SK-N-SH (cell line): ENCODE measurements at regions not wholly inside any gene's neighbourhood (a gene's known extent, or its start where the extent isn't known, plus 50 kb on each side); places are given as distances from the start of the nearest gene placed in this dataset.

ENCODE experiments used
- CTCF ChIA-PET: fragments of 300-600, 350-600 bp; formaldehyde crosslinking; extraction: SDS; loops from one replicate; lab custom pipeline; 2021; lab: Yijun Ruan, JAX
- POLR2A ChIA-PET: fragments of 350-600 bp; sonication (Branson Sonifier 250); formaldehyde crosslinking; extraction: SDS; loops from one replicate; lab custom pipeline; 2020; ENCODE audit warnings: antibody characterized with exemption, inconsistent platforms; lab: Yijun Ruan, JAX
- DNase-seq: peaks from one replicate; pipeline ENCODE4 v3.0.0; 2012
- H2AFZ ChIP-seq: fragments of 200-600 bp; sonication (generic); 2 replicates; pipeline ENCODE4 v1.8.1; 2016; ENCODE audit warnings: antibody characterized with exemption, mild to moderate bottlenecking, low read depth
- H3F3A ChIP-seq: fragments of 200-600 bp; sonication (generic); replicated peaks from 2 replicates; pipeline ENCODE3; 2016; ENCODE audit warnings: antibody characterized with exemption, mild to moderate bottlenecking; ENCODE audit not compliant: insufficient read depth
- H3K27ac ChIP-seq, 2 experiments: fragments of 200-500 bp in 1 of 2; fragments of 200-600 bp in 1 of 2; sonication (Bioruptor generic) in 1 of 2; sonication (generic), shearing (Covaris generic) in 1 of 2; 2 replicates each; pipeline versions ENCODE4 v1.5.1 to v1.6.1; 2014 to 2016; ENCODE audit warnings: low read depth in 2 of 2, inconsistent platforms in 1 of 2, low read length in 1 of 2, mild to moderate bottlenecking in 1 of 2, mixed read lengths in 1 of 2
- H3K27me3 ChIP-seq: fragments of 200-600 bp; sonication (generic), shearing (Covaris generic); 2 replicates; pipeline ENCODE4 v1.6.1; 2016; ENCODE audit warnings: mixed run types; ENCODE audit not compliant: insufficient read depth
- H3K36me3 ChIP-seq, 2 experiments: fragments of 200-500 bp in 1 of 2; fragments of 200-600 bp in 1 of 2; sonication (Bioruptor generic) in 1 of 2; sonication (generic) in 1 of 2; replicated peaks in 1 of 2; 2 replicates each; pipeline versions ENCODE3 to v1.5.1; 2014 to 2016; ENCODE audit warnings: low read length in 1 of 2, mild to moderate bottlenecking in 1 of 2; ENCODE audit not compliant: insufficient read depth in 2 of 2, control insufficient read depth in 1 of 2
- H3K4me1 ChIP-seq, 2 experiments: fragments of 200-500 bp in 1 of 2; fragments of 200-600 bp in 1 of 2; sonication (Bioruptor generic) in 1 of 2; sonication (generic), shearing (Covaris generic) in 1 of 2; 2 replicates each; pipeline versions ENCODE4 v1.5.1 to v1.6.1; 2014 to 2016; ENCODE audit warnings: low read depth in 1 of 2, low read length in 1 of 2, mixed run types in 1 of 2; ENCODE audit not compliant: insufficient read depth in 2 of 2, control insufficient read depth in 1 of 2
- H3K4me2 ChIP-seq: fragments of 200-600 bp; sonication (generic), shearing (Covaris generic); 2 replicates; pipeline ENCODE4 v1.6.1; 2017; ENCODE audit warnings: mixed run types
- H3K4me3 ChIP-seq, 2 experiments: fragments of 200-500 bp in 1 of 2; fragments of 200-600 bp in 1 of 2; sonication (Bioruptor generic) in 1 of 2; sonication (generic), shearing (Covaris generic) in 1 of 2; 2 replicates each; pipeline versions ENCODE4 v1.5.1 to v1.8.1; 2014 to 2016; ENCODE audit warnings: low read depth in 2 of 2, inconsistent platforms in 1 of 2, low read length in 1 of 2, mild to moderate bottlenecking in 1 of 2, mixed read lengths in 1 of 2, moderate library complexity in 1 of 2
- H3K79me2 ChIP-seq: fragments of 200-600 bp; sonication (generic); 2 replicates; pipeline ENCODE4 v1.8.1; 2017; ENCODE audit warnings: mild to moderate bottlenecking; ENCODE audit not compliant: insufficient read depth
- H3K9ac ChIP-seq: fragments of 200-600 bp; sonication (generic); 2 replicates; pipeline ENCODE4 v1.6.1; 2017; ENCODE audit warnings: mixed run types
- H3K9me2 ChIP-seq: fragments of 200-600 bp; sonication (generic); 2 replicates; pipeline ENCODE4 v1.6.1; 2017; ENCODE audit warnings: mixed run types
- H3K9me3 ChIP-seq: fragments of 200-600 bp; sonication (generic); 2 replicates; pipeline ENCODE4 v1.6.1; 2017; ENCODE audit warnings: mixed run types, mild to moderate bottlenecking, moderate library complexity
- H4K20me1 ChIP-seq: fragments of 200-600 bp; sonication (generic); 2 replicates; pipeline ENCODE4 v1.6.1; 2017; ENCODE audit warnings: mild to moderate bottlenecking, mixed run types; ENCODE audit not compliant: insufficient read depth
- CHD2 ChIP-seq: fragments of 150-350 bp; IDR thresholded peaks from 2 replicates; pipeline ENCODE4 v1.6.1; 2018; ENCODE audit warnings: low read length; ENCODE audit not compliant: partially characterized antibody
- EP300 ChIP-seq, 2 experiments: IDR thresholded peaks; 2 replicates each; pipeline versions ENCODE4 v1.4.0 to v1.6.1; 2012; ENCODE audit warnings: borderline replicate concordance in 1 of 2, low read depth in 1 of 2, low read length in 1 of 2
- FOSL2 ChIP-seq: IDR thresholded peaks from 2 replicates; pipeline ENCODE4 v1.4.0; 2012; ENCODE audit warnings: low read depth, mild to moderate bottlenecking, moderate library complexity, borderline replicate concordance
- FOXJ3 ChIP-seq: sonication (generic); formaldehyde crosslinking; IDR thresholded peaks from 2 replicates; pipeline ENCODE4 v1.5.1; 2020; ENCODE audit warnings: mild to moderate bottlenecking, missing genetic modification reagents
- FOXM1 ChIP-seq: IDR thresholded peaks from 2 replicates; pipeline ENCODE4 v1.4.0; 2012; ENCODE audit warnings: low read depth, mild to moderate bottlenecking
- JUND ChIP-seq: IDR thresholded peaks from 2 replicates; pipeline ENCODE4 v1.4.0; 2012
- MEF2A ChIP-seq: IDR thresholded peaks from 2 replicates; pipeline ENCODE4 v1.4.0; 2012; ENCODE audit warnings: low read depth, borderline replicate concordance
- MXI1 ChIP-seq: IDR thresholded peaks from 2 replicates; pipeline ENCODE4 v1.6.1; 2012; ENCODE audit warnings: mild to moderate bottlenecking, low read depth, low read length, improper control_type of control experiment
- NFIC ChIP-seq: IDR thresholded peaks from 2 replicates; pipeline ENCODE4 v1.4.0; 2012; ENCODE audit warnings: borderline replicate concordance
- NRF1 ChIP-seq: IDR thresholded peaks from 2 replicates; pipeline ENCODE4 v1.6.1; 2012; ENCODE audit warnings: low read depth, mild to moderate bottlenecking, low read length
- POLR2AphosphoS5 ChIP-seq: IDR thresholded peaks from 2 replicates; pipeline ENCODE4 v1.6.1; 2012; ENCODE audit warnings: low read depth, low read length
- RFX5 ChIP-seq: IDR thresholded peaks from 2 replicates; pipeline ENCODE4 v1.6.1; 2012; ENCODE audit warnings: mild to moderate bottlenecking, improper control_type of control experiment, low read length
- RXRA ChIP-seq: IDR thresholded peaks from 2 replicates; pipeline ENCODE4 v1.4.0; 2012; ENCODE audit warnings: low read depth, mild to moderate bottlenecking, borderline replicate concordance
- TAF1 ChIP-seq: IDR thresholded peaks from 2 replicates; pipeline ENCODE4 v1.6.1; 2012; ENCODE audit warnings: low read depth, mild to moderate bottlenecking, low read length, moderate library complexity, borderline replicate concordance
- TEAD4 ChIP-seq: IDR thresholded peaks from 2 replicates; pipeline ENCODE4 v1.4.0; 2012; ENCODE audit warnings: mild to moderate bottlenecking, borderline replicate concordance; ENCODE audit not compliant: insufficient read depth
- WGBS: methylation state at CpG from one replicate; pipeline ENCODE4 v1.1.6; 2017; ENCODE audit warnings: low lambda C conversion rate; 5-methylcytosine and 5-hydroxymethylcytosine counted together
- TF ChIP-seq, protein P1 (sequence below): fragments of 200-600 bp; sonication (generic); IDR thresholded peaks from 2 replicates; pipeline ENCODE4 v1.6.1; 2017; ENCODE audit warnings: antibody characterized with exemption, mild to moderate bottlenecking, moderate library complexity
- TF ChIP-seq, protein P2 (sequence below): IDR thresholded peaks from 2 replicates; pipeline ENCODE4 v1.4.0; 2012; ENCODE audit warnings: low read depth
- TF ChIP-seq, protein P3 (sequence below): IDR thresholded peaks from 2 replicates; pipeline ENCODE4 v1.4.0; 2012; ENCODE audit warnings: low read depth, borderline replicate concordance
- TF ChIP-seq, protein P4 (sequence below): IDR thresholded peaks from 2 replicates; pipeline ENCODE4 v1.4.0; 2012; ENCODE audit warnings: low read depth, borderline replicate concordance
- TF ChIP-seq, protein P5 (sequence below): fragments of 150-350 bp; IDR thresholded peaks from 2 replicates; pipeline ENCODE4 v1.6.1; 2016; ENCODE audit warnings: mild to moderate bottlenecking, low read depth, low read length

DNA sequence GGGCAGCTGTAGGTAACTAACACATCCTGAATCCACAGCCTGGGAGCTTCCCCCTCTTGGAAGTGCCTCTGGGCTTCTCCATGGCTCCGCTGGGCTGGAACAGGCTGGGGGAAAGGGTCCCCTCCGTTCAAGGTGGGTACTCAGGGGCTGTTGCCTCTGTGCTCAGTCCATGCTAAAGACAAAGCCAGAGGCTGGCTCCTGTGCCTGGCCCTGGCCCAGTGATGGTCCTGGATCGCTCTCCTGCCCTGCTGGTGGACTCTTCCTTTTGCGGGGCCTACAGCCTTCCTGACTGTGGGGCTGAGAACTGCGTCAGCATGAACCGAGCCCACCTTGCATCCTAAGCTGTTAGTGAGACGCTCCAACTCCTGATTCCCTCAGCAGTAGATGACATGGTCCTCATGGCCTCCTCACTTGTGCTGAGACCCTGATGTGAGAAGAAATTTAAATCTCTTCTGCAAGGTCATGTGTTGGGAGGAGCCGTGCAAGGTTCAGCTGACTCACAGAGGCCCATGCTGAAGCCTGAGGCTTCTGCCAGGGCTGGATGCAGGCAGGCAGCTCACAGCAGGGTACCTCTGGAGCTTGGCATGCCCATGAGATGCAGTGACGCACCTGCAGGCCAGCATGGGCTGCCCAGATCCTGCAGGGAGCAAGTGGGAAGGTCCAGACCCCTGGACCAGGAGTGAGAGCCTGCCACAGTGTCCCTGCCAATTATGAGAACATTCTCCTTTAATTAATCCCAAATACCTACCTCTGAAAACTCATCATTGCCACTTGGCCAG, 1285.5 kb downstream of the TBC1D22A start:
- CTCF ChIA-PET, result interaction anchor here (0.8 kb wide), 1 partner anchor 124 kb away, joined by 3 read pairs; no protein-coding TSS in a partner anchor
- POLR2A ChIA-PET, result no interaction called here
- H3F3A ChIP-seq, result no peaks in the 10 kb centered on the region

More for the DNA sequence above, 1285.5 kb downstream of the TBC1D22A start:
- Histone ChIP-seq H3K27ac (no peak overlapping the region), H3K4me3 (no peak overlapping the region), H3K79me2 (no peaks in the 10 kb centered on the region), H4K20me1 (no peaks in the 10 kb centered on the region), H2AFZ (no peak overlapping the region), H3K9ac (no peak overlapping the region), H3K9me2 (no peaks in the 10 kb centered on the region), H3K36me3 (no peaks in the 10 kb centered on the region), H3K4me2 (no peak overlapping the region), H3K27me3 (no peaks in the 10 kb centered on the region; the same call in 1 of the 2 replicates), H3K4me1 (no peaks in the 10 kb centered on the region), H3K9me3 (no peaks in the 10 kb centered on the region)
- WGBS, result 0% methylated on average over 1 of the region's 9 CpGs
- TF ChIP-seq RXRA, result no peak
- no peak for TF ChIP-seq RFX5
- no peak for TF ChIP-seq TAF1
- no peak for TF ChIP-seq NFIC
- no peak for TF ChIP-seq EP300 (IDR thresholded peaks at IDR 0.05; ENCODE audit: borderline replicate concordance in 1 of 2, low read depth in 1 of 2, low read length in 1 of 2)
- no peak for TF ChIP-seq MEF2A
- TF ChIP-seq, protein P1, sequence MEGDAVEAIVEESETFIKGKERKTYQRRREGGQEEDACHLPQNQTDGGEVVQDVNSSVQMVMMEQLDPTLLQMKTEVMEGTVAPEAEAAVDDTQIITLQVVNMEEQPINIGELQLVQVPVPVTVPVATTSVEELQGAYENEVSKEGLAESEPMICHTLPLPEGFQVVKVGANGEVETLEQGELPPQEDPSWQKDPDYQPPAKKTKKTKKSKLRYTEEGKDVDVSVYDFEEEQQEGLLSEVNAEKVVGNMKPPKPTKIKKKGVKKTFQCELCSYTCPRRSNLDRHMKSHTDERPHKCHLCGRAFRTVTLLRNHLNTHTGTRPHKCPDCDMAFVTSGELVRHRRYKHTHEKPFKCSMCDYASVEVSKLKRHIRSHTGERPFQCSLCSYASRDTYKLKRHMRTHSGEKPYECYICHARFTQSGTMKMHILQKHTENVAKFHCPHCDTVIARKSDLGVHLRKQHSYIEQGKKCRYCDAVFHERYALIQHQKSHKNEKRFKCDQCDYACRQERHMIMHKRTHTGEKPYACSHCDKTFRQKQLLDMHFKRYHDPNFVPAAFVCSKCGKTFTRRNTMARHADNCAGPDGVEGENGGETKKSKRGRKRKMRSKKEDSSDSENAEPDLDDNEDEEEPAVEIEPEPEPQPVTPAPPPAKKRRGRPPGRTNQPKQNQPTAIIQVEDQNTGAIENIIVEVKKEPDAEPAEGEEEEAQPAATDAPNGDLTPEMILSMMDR, result no peak
- TF ChIP-seq CHD2, result no peak
- TF ChIP-seq FOXM1, result no peak
- TF ChIP-seq, protein P2, sequence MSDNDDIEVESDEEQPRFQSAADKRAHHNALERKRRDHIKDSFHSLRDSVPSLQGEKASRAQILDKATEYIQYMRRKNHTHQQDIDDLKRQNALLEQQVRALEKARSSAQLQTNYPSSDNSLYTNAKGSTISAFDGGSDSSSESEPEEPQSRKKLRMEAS, result no peak
- TF ChIP-seq MXI1, result no peak
- TF ChIP-seq FOXJ3 (CRISPR knock-in tag), result no peak
- no peak for TF ChIP-seq JUND
- TF ChIP-seq, protein P3, sequence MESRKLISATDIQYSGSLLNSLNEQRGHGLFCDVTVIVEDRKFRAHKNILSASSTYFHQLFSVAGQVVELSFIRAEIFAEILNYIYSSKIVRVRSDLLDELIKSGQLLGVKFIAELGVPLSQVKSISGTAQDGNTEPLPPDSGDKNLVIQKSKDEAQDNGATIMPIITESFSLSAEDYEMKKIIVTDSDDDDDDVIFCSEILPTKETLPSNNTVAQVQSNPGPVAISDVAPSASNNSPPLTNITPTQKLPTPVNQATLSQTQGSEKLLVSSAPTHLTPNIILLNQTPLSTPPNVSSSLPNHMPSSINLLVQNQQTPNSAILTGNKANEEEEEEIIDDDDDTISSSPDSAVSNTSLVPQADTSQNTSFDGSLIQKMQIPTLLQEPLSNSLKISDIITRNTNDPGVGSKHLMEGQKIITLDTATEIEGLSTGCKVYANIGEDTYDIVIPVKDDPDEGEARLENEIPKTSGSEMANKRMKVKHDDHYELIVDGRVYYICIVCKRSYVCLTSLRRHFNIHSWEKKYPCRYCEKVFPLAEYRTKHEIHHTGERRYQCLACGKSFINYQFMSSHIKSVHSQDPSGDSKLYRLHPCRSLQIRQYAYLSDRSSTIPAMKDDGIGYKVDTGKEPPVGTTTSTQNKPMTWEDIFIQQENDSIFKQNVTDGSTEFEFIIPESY, result no peak
- TF ChIP-seq NRF1, result no peak
- TF ChIP-seq, protein P4, sequence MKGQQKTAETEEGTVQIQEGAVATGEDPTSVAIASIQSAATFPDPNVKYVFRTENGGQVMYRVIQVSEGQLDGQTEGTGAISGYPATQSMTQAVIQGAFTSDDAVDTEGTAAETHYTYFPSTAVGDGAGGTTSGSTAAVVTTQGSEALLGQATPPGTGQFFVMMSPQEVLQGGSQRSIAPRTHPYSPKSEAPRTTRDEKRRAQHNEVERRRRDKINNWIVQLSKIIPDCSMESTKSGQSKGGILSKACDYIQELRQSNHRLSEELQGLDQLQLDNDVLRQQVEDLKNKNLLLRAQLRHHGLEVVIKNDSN, result no peak
- TF ChIP-seq FOSL2, result no peak
- no peak for TF ChIP-seq POLR2AphosphoS5
- TF ChIP-seq TEAD4, result no peak
- TF ChIP-seq, protein P5, sequence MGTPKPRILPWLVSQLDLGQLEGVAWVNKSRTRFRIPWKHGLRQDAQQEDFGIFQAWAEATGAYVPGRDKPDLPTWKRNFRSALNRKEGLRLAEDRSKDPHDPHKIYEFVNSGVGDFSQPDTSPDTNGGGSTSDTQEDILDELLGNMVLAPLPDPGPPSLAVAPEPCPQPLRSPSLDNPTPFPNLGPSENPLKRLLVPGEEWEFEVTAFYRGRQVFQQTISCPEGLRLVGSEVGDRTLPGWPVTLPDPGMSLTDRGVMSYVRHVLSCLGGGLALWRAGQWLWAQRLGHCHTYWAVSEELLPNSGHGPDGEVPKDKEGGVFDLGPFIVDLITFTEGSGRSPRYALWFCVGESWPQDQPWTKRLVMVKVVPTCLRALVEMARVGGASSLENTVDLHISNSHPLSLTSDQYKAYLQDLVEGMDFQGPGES, result no peak
- DNase-seq, result no peak
